ENCODE measurements at regions not wholly inside any gene's neighbourhood (a gene's known extent, or its start where the extent isn't known, plus 50 kb on each side); places are given as distances from the start of the nearest gene placed in this dataset.
"Not testable (repeated sequence)": the region's sequence is repeated elsewhere in the genome, so short reads cannot be mapped to it uniquely, and the experiment has no call there.

- no peaks in the 10 kb centered on the region for H3K36me3 ChIP-seq (ENCODE audit: insufficient read depth, low read length)
- no peak overlapping the region for H3K4me3 ChIP-seq (ENCODE audit: low read length)
- H3K9ac ChIP-seq (ENCODE audit: low read depth, low read length): no peak overlapping the region
- H3K4me2 ChIP-seq (ENCODE audit: low read length): no peak overlapping the region
- H3K27me3 ChIP-seq (ENCODE audit: control insufficient read depth, insufficient read depth, low read length): no peaks in the 10 kb centered on the region
- no peaks in the 10 kb centered on the region for H3K9me3 ChIP-seq (replicated peaks; ENCODE audit: low read length)
- H3K4me1 ChIP-seq (ENCODE audit: control insufficient read depth, insufficient read depth, low read length): no peaks in the 10 kb centered on the region
Observed at GRCh38 chr16:27641260-27641659, 91.3 kb downstream of the KATNIP start.

- not testable (repeated sequence) for H3K4me3 ChIP-seq (ENCODE audit: low read length); H3K27me3 ChIP-seq (ENCODE audit: control insufficient read depth, insufficient read depth, low read length); H3K9me3 ChIP-seq (replicated peaks; ENCODE audit: low read length); H3K9ac ChIP-seq (ENCODE audit: low read depth, low read length); H3K4me1 ChIP-seq (ENCODE audit: control insufficient read depth, insufficient read depth, low read length); H3K36me3 ChIP-seq (ENCODE audit: insufficient read depth, low read length); H3K4me2 ChIP-seq (ENCODE audit: low read length)
Observed at GRCh38 chr16:27641734-27642415, 91.9 kb downstream of the KATNIP start.

- no peak overlapping the region for H3K4me2 ChIP-seq (ENCODE audit: low read length)
- no peak overlapping the region for H3K4me3 ChIP-seq (ENCODE audit: low read length)
- no peaks in the 10 kb centered on the region for H3K36me3 ChIP-seq (ENCODE audit: insufficient read depth, low read length)
- no peaks in the 10 kb centered on the region for H3K9me3 ChIP-seq (replicated peaks; ENCODE audit: low read length)
- no peak overlapping the region for H3K9ac ChIP-seq (ENCODE audit: low read depth, low read length)
- H3K27me3 ChIP-seq (ENCODE audit: control insufficient read depth, insufficient read depth, low read length): no peaks in the 10 kb centered on the region
- no peaks in the 10 kb centered on the region for H3K4me1 ChIP-seq (ENCODE audit: control insufficient read depth, insufficient read depth, low read length)
Observed at GRCh38 chr16:27642756-27643155, 92.8 kb downstream of the KATNIP start.

GRCh38 chr16:27644165-27644564 lies 94.2 kb downstream of the KATNIP start:
- no peaks in the 10 kb centered on the region for H3K4me1 ChIP-seq (ENCODE audit: control insufficient read depth, insufficient read depth, low read length)
- H3K9me3 ChIP-seq (replicated peaks; ENCODE audit: low read length): no peaks in the 10 kb centered on the region
- no peak overlapping the region for H3K9ac ChIP-seq (ENCODE audit: low read depth, low read length)
- no peak overlapping the region for H3K4me3 ChIP-seq (ENCODE audit: low read length)
- H3K36me3 ChIP-seq (ENCODE audit: insufficient read depth, low read length): no peaks in the 10 kb centered on the region
- H3K4me2 ChIP-seq (ENCODE audit: low read length): no peak overlapping the region
- H3K27me3 ChIP-seq (ENCODE audit: control insufficient read depth, insufficient read depth, low read length): no peaks in the 10 kb centered on the region

- Histone ChIP-seq H3K9ac (ENCODE audit: low read depth, low read length) (no peak overlapping the region), H3K9me3 (replicated peaks; ENCODE audit: low read length) (no peaks in the 10 kb centered on the region), H3K36me3 (ENCODE audit: insufficient read depth, low read length) (no peaks in the 10 kb centered on the region), H3K4me2 (ENCODE audit: low read length) (no peak overlapping the region), H3K4me1 (ENCODE audit: control insufficient read depth, insufficient read depth, low read length) (no peaks in the 10 kb centered on the region), H3K27me3 (ENCODE audit: control insufficient read depth, insufficient read depth, low read length) (no peaks in the 10 kb centered on the region), H3K4me3 (ENCODE audit: low read length) (no peak overlapping the region)
Observed at GRCh38 chr16:27645396-27645795, 95.5 kb downstream of the KATNIP start.

GRCh38 chr16:27646806-27647205 lies 96.9 kb downstream of the KATNIP start:
- no peak overlapping the region for H3K4me2 ChIP-seq (ENCODE audit: low read length)
- no peak overlapping the region for H3K4me3 ChIP-seq (ENCODE audit: low read length)
- no peaks in the 10 kb centered on the region for H3K9me3 ChIP-seq (replicated peaks; ENCODE audit: low read length)
- no peaks in the 10 kb centered on the region for H3K36me3 ChIP-seq (ENCODE audit: insufficient read depth, low read length)
- H3K4me1 ChIP-seq (ENCODE audit: control insufficient read depth, insufficient read depth, low read length): no peaks in the 10 kb centered on the region
- H3K27me3 ChIP-seq (ENCODE audit: control insufficient read depth, insufficient read depth, low read length): no peaks in the 10 kb centered on the region
- H3K9ac ChIP-seq (ENCODE audit: low read depth, low read length): no peak overlapping the region

GRCh38 chr16:27649021-27649420 lies 99.1 kb downstream of the KATNIP start:
- no peaks in the 10 kb centered on the region for H3K27me3 ChIP-seq (ENCODE audit: control insufficient read depth, insufficient read depth, low read length)
- H3K4me3 ChIP-seq (ENCODE audit: low read length): no peak overlapping the region
- no peaks in the 10 kb centered on the region for H3K9me3 ChIP-seq (replicated peaks; ENCODE audit: low read length)
- H3K36me3 ChIP-seq (ENCODE audit: insufficient read depth, low read length): no peaks in the 10 kb centered on the region
- no peak overlapping the region for H3K4me2 ChIP-seq (ENCODE audit: low read length)
- no peak overlapping the region for H3K9ac ChIP-seq (ENCODE audit: low read depth, low read length)
- H3K4me1 ChIP-seq (ENCODE audit: control insufficient read depth, insufficient read depth, low read length): no peaks in the 10 kb centered on the region

GRCh38 chr16:27650073-27650701 lies 100.2 kb downstream of the KATNIP start:
- H3K4me3 ChIP-seq (ENCODE audit: low read length): no peak overlapping the region
- no peaks in the 10 kb centered on the region for H3K36me3 ChIP-seq (ENCODE audit: insufficient read depth, low read length)
- no peaks in the 10 kb centered on the region for H3K9me3 ChIP-seq (replicated peaks; ENCODE audit: low read length)
- H3K4me1 ChIP-seq (ENCODE audit: control insufficient read depth, insufficient read depth, low read length): no peaks in the 10 kb centered on the region
- no peaks in the 10 kb centered on the region for H3K27me3 ChIP-seq (ENCODE audit: control insufficient read depth, insufficient read depth, low read length)
- no peak overlapping the region for H3K9ac ChIP-seq (ENCODE audit: low read depth, low read length)
- no peak overlapping the region for H3K4me2 ChIP-seq (ENCODE audit: low read length)

- Histone ChIP-seq H3K4me3 (ENCODE audit: low read length) (no peak overlapping the region), H3K9me3 (replicated peaks; ENCODE audit: low read length) (no peaks in the 10 kb centered on the region), H3K9ac (ENCODE audit: low read depth, low read length) (no peak overlapping the region), H3K27me3 (ENCODE audit: control insufficient read depth, insufficient read depth, low read length) (no peaks in the 10 kb centered on the region), H3K4me1 (ENCODE audit: control insufficient read depth, insufficient read depth, low read length) (no peaks in the 10 kb centered on the region), H3K36me3 (ENCODE audit: insufficient read depth, low read length) (no peaks in the 10 kb centered on the region), H3K4me2 (ENCODE audit: low read length) (no peak overlapping the region)
Observed at GRCh38 chr16:27651301-27651700, 101.4 kb downstream of the KATNIP start.

GRCh38 chr16:27657811-27658210 lies 107.9 kb downstream of the KATNIP start:
- H3K9ac ChIP-seq (ENCODE audit: low read depth, low read length): no peak overlapping the region
- no peaks in the 10 kb centered on the region for H3K27me3 ChIP-seq (ENCODE audit: control insufficient read depth, insufficient read depth, low read length)
- no peaks in the 10 kb centered on the region for H3K4me1 ChIP-seq (ENCODE audit: control insufficient read depth, insufficient read depth, low read length)
- no peak overlapping the region for H3K4me2 ChIP-seq (ENCODE audit: low read length)
- H3K36me3 ChIP-seq (ENCODE audit: insufficient read depth, low read length): no peaks in the 10 kb centered on the region
- no peak overlapping the region for H3K4me3 ChIP-seq (ENCODE audit: low read length)
- no peaks in the 10 kb centered on the region for H3K9me3 ChIP-seq (replicated peaks; ENCODE audit: low read length)

- H3K9me3 ChIP-seq (replicated peaks; ENCODE audit: low read length): no peaks in the 10 kb centered on the region
- no peaks in the 10 kb centered on the region for H3K27me3 ChIP-seq (ENCODE audit: control insufficient read depth, insufficient read depth, low read length)
- no peaks in the 10 kb centered on the region for H3K4me1 ChIP-seq (ENCODE audit: control insufficient read depth, insufficient read depth, low read length)
- no peak overlapping the region for H3K4me3 ChIP-seq (ENCODE audit: low read length)
- H3K36me3 ChIP-seq (ENCODE audit: insufficient read depth, low read length): no peaks in the 10 kb centered on the region
- no peak overlapping the region for H3K9ac ChIP-seq (ENCODE audit: low read depth, low read length)
- no peak overlapping the region for H3K4me2 ChIP-seq (ENCODE audit: low read length)
Observed at GRCh38 chr16:27660507-27660906, 110.6 kb downstream of the KATNIP start.

- not testable (repeated sequence) for H3K4me1 ChIP-seq (ENCODE audit: control insufficient read depth, insufficient read depth, low read length); H3K4me3 ChIP-seq (ENCODE audit: low read length); H3K27me3 ChIP-seq (ENCODE audit: control insufficient read depth, insufficient read depth, low read length); H3K36me3 ChIP-seq (ENCODE audit: insufficient read depth, low read length); H3K9ac ChIP-seq (ENCODE audit: low read depth, low read length); H3K9me3 ChIP-seq (replicated peaks; ENCODE audit: low read length); H3K4me2 ChIP-seq (ENCODE audit: low read length)
Observed at GRCh38 chr16:27663235-27663634, 113.3 kb downstream of the KATNIP start.

All from skeletal muscle satellite cell (primary cell).